ENCODE measurements at regions not wholly inside any gene's neighbourhood (a gene's known extent, or its start where the extent isn't known, plus 50 kb on each side); places are given as distances from the start of the nearest gene placed in this dataset.

GRCh38 chr17:5899496-5900195, 170.5 kb upstream of the WSCD1 start:
- no peak for TF ChIP-seq CTCF (IDR thresholded peaks at IDR 0.05)
- TF ChIP-seq EZH2 (IDR thresholded peaks at IDR 0.05), result no peak
